Progenitor cell of endocrine pancreas (in vitro differentiated cells): ENCODE measurements at regions not wholly inside any gene's neighbourhood (a gene's known extent, or its start where the extent isn't known, plus 50 kb on each side); places are given as distances from the start of the nearest gene placed in this dataset.
"Not testable (repeated sequence)": the region's sequence is repeated elsewhere in the genome, so short reads cannot be mapped to it uniquely, and the experiment has no call there.

Experiments
- DNase-seq: peaks from one replicate; pipeline ENCODE4 v3.0.0; 2021; ENCODE audit warnings: low spot score; ENCODE audit not compliant: unreplicated experiment
- H3K27ac Mint-ChIP-seq: 2 replicates; pipeline ENCODE4 v1.8.0; 2021; ENCODE audit warnings: mild to moderate bottlenecking, moderate library complexity, mixed read lengths
- H3K27me3 Mint-ChIP-seq: 2 replicates; pipeline ENCODE4 v1.8.0; 2021; ENCODE audit warnings: mixed read lengths
- H3K36me3 Mint-ChIP-seq: 2 replicates; pipeline ENCODE4 v1.8.0; 2022; ENCODE audit warnings: mixed read lengths; ENCODE audit not compliant: insufficient read depth
- H3K4me1 Mint-ChIP-seq: 2 replicates; pipeline ENCODE4 v1.8.0; 2021; ENCODE audit warnings: low read depth, mixed read lengths
- H3K4me3 Mint-ChIP-seq: 2 replicates; pipeline ENCODE4 v1.8.0; 2021; ENCODE audit warnings: low read depth, mild to moderate bottlenecking, moderate library complexity, mixed read lengths
- H3K9me3 Mint-ChIP-seq: 2 replicates; pipeline ENCODE4 v1.8.0; 2021; ENCODE audit warnings: low read depth, mixed read lengths
- TF ChIP-seq, protein P1 (sequence below): fragments of 200-600 bp; sonication (generic); IDR thresholded peaks from one replicate; pipeline ENCODE4 v1.5.0; 2021; ENCODE audit warnings: antibody characterized with exemption, mild to moderate bottlenecking; ENCODE audit not compliant: unreplicated experiment

DNA sequence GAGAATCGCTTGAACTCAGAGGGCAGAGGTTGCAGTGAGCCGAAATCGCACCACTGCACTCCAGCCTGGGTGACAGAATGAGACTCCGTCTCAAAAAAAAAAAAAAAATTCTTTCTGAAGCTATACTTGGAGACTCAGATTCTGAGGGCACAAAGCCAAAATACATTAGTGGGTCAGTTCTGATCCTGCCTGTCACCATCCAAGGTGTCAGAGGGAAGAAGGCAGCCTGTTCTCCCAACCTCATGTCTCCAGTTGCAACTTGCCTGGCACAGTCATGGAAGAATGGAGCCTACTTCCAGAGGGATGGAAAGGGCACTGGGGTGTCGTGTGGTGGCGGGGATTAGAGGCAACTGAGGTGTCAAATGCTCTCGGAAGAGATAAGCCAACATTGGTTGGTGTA is 104.8 kb upstream of the GATA6 start:
- TF ChIP-seq, protein P1, sequence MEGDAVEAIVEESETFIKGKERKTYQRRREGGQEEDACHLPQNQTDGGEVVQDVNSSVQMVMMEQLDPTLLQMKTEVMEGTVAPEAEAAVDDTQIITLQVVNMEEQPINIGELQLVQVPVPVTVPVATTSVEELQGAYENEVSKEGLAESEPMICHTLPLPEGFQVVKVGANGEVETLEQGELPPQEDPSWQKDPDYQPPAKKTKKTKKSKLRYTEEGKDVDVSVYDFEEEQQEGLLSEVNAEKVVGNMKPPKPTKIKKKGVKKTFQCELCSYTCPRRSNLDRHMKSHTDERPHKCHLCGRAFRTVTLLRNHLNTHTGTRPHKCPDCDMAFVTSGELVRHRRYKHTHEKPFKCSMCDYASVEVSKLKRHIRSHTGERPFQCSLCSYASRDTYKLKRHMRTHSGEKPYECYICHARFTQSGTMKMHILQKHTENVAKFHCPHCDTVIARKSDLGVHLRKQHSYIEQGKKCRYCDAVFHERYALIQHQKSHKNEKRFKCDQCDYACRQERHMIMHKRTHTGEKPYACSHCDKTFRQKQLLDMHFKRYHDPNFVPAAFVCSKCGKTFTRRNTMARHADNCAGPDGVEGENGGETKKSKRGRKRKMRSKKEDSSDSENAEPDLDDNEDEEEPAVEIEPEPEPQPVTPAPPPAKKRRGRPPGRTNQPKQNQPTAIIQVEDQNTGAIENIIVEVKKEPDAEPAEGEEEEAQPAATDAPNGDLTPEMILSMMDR: no peak
- no peaks in the 10 kb centered on the region for H3K9me3 Mint-ChIP-seq
- peak overlapping the region; percentile 33 for H3K27ac Mint-ChIP-seq
- DNase-seq: no peak
- H3K4me3 Mint-ChIP-seq: no peak overlapping the region
- no peaks in the 10 kb centered on the region for H3K27me3 Mint-ChIP-seq
- no peaks in the 10 kb centered on the region for H3K36me3 Mint-ChIP-seq
- peaks cover 45% of the 10 kb centered on the region for H3K4me1 Mint-ChIP-seq

DNA sequence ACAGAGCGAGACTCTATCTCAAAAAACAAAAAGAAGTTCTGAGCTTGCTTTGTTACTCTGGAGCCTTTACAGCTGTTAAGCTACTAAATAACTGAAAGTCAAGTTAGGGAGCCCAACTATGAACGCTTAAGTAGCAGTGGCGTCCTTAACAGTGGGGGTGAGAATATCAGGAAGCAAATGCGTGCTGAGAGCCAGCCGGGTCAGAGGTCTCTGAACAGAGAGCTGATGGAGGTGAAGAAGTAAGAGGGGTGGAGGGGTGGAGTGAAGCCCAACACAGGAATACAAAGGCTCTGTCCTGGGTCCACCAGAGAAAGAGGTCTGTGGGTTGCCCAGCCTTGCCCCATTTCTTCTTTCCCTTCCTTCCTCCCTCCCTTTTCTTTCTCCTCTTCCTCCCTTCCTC is 104.1 kb upstream of the GATA6 start:
- H3K4me3 Mint-ChIP-seq: no peak overlapping the region
- H3K27me3 Mint-ChIP-seq: no peaks in the 10 kb centered on the region
- peak overlapping the region; percentile 91 for H3K27ac Mint-ChIP-seq
- H3K4me1 Mint-ChIP-seq: peaks cover 49% of the 10 kb centered on the region
- no peaks in the 10 kb centered on the region for H3K36me3 Mint-ChIP-seq
- TF ChIP-seq, protein P1: no peak
- no peak for DNase-seq
- no peaks in the 10 kb centered on the region for H3K9me3 Mint-ChIP-seq

DNA sequence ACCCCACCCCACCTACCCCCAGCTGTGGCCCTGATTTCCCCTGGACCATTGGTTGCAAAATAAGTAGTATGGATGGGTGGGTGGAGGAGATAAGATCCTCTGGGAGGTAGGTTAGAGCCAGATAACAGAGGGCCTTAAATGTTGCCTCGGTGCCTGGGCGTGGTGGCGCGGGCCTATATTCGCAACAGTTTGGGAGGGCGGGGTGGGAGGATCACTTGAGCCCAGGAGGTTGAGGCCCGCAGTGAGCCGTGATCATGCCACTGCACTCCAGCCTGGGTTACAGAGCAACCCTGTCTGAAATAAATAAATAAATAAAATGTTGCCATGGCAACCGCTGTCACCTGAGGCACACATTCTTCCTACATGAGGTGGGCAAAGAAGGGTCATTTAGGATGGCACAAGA is 103.3 kb upstream of the GATA6 start:
- no peak overlapping the region for H3K4me3 Mint-ChIP-seq
- no peak for DNase-seq
- H3K4me1 Mint-ChIP-seq: peaks cover 43% of the 10 kb centered on the region
- no peaks in the 10 kb centered on the region for H3K36me3 Mint-ChIP-seq
- H3K27me3 Mint-ChIP-seq: no peaks in the 10 kb centered on the region
- TF ChIP-seq, protein P1: no peak
- no peaks in the 10 kb centered on the region for H3K9me3 Mint-ChIP-seq
- peak overlapping the region; percentile 37 for H3K27ac Mint-ChIP-seq

DNA sequence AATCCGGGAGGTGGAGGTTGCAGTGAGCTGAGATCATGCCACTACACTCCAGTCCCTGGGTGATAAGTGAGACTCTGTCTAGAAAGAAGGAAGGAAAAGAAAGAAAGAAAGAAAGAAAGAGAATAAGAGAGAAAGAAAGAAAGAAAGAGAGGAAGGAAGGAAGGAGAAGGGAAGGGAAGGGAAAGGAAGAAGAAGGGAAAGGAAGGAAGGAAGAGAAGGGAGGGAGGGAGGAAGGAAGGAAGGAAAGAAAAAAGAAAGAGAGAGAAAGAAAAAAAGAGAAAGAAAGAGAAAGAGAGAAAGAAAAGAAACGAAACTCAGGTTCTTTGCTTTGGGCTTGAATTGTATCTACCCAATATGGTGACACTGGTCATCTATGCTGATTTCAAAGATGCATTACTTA is 102.3 kb upstream of the GATA6 start:
- no peaks in the 10 kb centered on the region for H3K36me3 Mint-ChIP-seq
- no peak overlapping the region for H3K27ac Mint-ChIP-seq
- H3K9me3 Mint-ChIP-seq: no peaks in the 10 kb centered on the region
- H3K27me3 Mint-ChIP-seq: no peaks in the 10 kb centered on the region
- H3K4me3 Mint-ChIP-seq: no peak overlapping the region
- H3K4me1 Mint-ChIP-seq: peaks cover 37% of the 10 kb centered on the region
- TF ChIP-seq, protein P1: no peak
- DNase-seq: no peak

DNA sequence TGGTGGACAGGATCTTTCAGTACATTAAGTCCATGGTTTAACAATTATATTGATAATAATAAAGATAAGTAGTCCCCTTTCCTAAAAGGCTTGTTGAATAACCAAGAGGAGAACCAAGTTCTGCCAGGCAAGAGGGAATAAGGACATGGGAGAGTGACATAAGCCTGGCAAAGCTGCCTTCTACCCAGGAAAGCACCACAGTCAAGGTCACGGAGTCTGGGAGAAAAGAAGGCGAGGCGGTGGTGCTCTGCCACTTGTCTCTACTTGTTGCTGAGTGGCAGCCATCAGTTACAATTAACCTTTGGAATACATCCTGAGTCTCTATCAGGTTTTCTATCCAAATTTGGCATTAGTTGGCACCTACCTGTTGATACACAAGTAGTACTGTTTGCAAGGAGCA is 101.7 kb upstream of the GATA6 start:
- no peaks in the 10 kb centered on the region for H3K9me3 Mint-ChIP-seq
- DNase-seq: no peak
- no peaks in the 10 kb centered on the region for H3K36me3 Mint-ChIP-seq
- H3K27ac Mint-ChIP-seq: no peak overlapping the region
- H3K4me3 Mint-ChIP-seq: no peak overlapping the region
- TF ChIP-seq, protein P1: no peak
- no peaks in the 10 kb centered on the region for H3K27me3 Mint-ChIP-seq
- H3K4me1 Mint-ChIP-seq: peaks cover 32% of the 10 kb centered on the region

DNA sequence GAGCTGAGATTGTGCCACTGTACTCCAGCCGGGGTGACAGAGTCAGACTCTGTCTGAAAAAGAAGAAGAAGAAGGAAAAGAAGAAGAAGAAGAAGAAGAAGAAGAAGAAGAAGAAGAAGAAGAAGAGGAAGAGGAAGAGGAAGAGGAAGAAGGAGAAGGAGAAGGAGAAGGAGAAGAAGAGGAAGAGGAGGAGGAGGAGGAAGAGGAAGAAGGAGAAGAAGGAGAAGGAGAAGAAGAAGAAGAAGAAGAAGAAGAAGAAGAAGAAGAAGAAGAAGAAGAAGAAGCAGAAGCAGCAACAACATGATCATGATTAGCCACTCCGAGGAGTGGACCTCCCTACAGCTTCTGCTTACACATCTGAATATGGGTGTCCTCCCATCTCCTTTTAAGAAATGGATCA is 100.6 kb upstream of the GATA6 start:
- H3K36me3 Mint-ChIP-seq, H3K9me3 Mint-ChIP-seq, DNase-seq, H3K4me3 Mint-ChIP-seq, H3K27me3 Mint-ChIP-seq, H3K27ac Mint-ChIP-seq: not testable (repeated sequence)
- peaks cover 21% of the 10 kb centered on the region for H3K4me1 Mint-ChIP-seq
